CD4-positive, alpha-beta T cell treated with Interleukin-17A for 4 hours (primary cell): ENCODE measurements at regions not wholly inside any gene's neighbourhood (a gene's known extent, or its start where the extent isn't known, plus 50 kb on each side); places are given as distances from the start of the nearest gene placed in this dataset.
"Not testable (repeated sequence)": the region's sequence is repeated elsewhere in the genome, so short reads cannot be mapped to it uniquely, and the experiment has no call there.

Experiments
- DNase-seq: peaks from one replicate; pipeline ENCODE4 v3.0.0-alpha.2; 2020; ENCODE audit warnings: mixed read lengths

GRCh38 chr3:162684260-162684659, 1187.7 kb downstream of the OTOL1 start:
- no peak for DNase-seq

- DNase-seq = no peak
Measured at GRCh38 chr3:162699291-162699690, 1202.7 kb downstream of the OTOL1 start.

- DNase-seq = no peak
Measured at GRCh38 chr3:162701211-162701610, 1204.6 kb downstream of the OTOL1 start.

- no peak for DNase-seq
Measured at GRCh38 chr3:162702768-162703385, 1206.3 kb downstream of the OTOL1 start.

- no peak for DNase-seq
Measured at GRCh38 chr3:162704238-162704637, 1207.6 kb downstream of the OTOL1 start.

GRCh38 chr3:162704799-162705385, 1208.3 kb downstream of the OTOL1 start:
- no peak for DNase-seq

- DNase-seq = not testable (repeated sequence)
Measured at GRCh38 chr3:162708394-162708793, 1211.8 kb downstream of the OTOL1 start.

- not testable (repeated sequence) for DNase-seq
Measured at GRCh38 chr3:162708942-162709706, 1212.5 kb downstream of the OTOL1 start.

GRCh38 chr3:162710332-162711112, 1213.9 kb downstream of the OTOL1 start:
- no peak for DNase-seq

GRCh38 chr3:162717074-162717473, 1220.5 kb downstream of the OTOL1 start:
- not testable (repeated sequence) for DNase-seq

GRCh38 chr3:162718697-162719096, 1222.1 kb downstream of the OTOL1 start:
- DNase-seq = no peak

- DNase-seq = no peak
Measured at GRCh38 chr3:162719684-162720341, 1223.2 kb downstream of the OTOL1 start.

- no peak for DNase-seq
Measured at GRCh38 chr3:162721736-162722135, 1225.1 kb downstream of the OTOL1 start.

- no peak for DNase-seq
Measured at GRCh38 chr3:162722337-162722736, 1225.7 kb downstream of the OTOL1 start.

- not testable (repeated sequence) for DNase-seq
Measured at GRCh38 chr3:162722796-162723195, 1226.2 kb downstream of the OTOL1 start.

- DNase-seq = no peak
Measured at GRCh38 chr3:162729686-162730085, 1233.1 kb downstream of the OTOL1 start.

GRCh38 chr3:162731961-162732360, 1235.4 kb downstream of the OTOL1 start:
- not testable (repeated sequence) for DNase-seq

- no peak for DNase-seq
Measured at GRCh38 chr3:162738784-162739183, 1242.2 kb downstream of the OTOL1 start.

GRCh38 chr3:162740941-162741596, 1244.5 kb downstream of the OTOL1 start:
- DNase-seq = no peak

- no peak for DNase-seq
Measured at GRCh38 chr3:162742159-162742717, 1245.6 kb downstream of the OTOL1 start.

- DNase-seq = no peak
Measured at GRCh38 chr3:162743091-162743490, 1246.5 kb downstream of the OTOL1 start.

GRCh38 chr3:162760789-162761188, 1264.2 kb downstream of the OTOL1 start:
- DNase-seq = no peak
